AG09319 (cell line): ENCODE measurements at regions not wholly inside any gene's neighbourhood (a gene's known extent, or its start where the extent isn't known, plus 50 kb on each side); places are given as distances from the start of the nearest gene placed in this dataset.

Source experiments
- DNase-seq: peaks from one replicate; pipeline ENCODE4 v3.0.0-alpha.2; 2010; ENCODE audit warnings: low read depth; ENCODE audit errors: extremely low read depth
- CTCF ChIP-seq: IDR thresholded peaks from 2 replicates; pipeline ENCODE4 v1.5.1; 2011; ENCODE audit warnings: low read depth, mild to moderate bottlenecking, inconsistent platforms, low read length, moderate library complexity

GRCh38 chr3:30464381-30464780 is 142.0 kb upstream of the TGFBR2 start:
- DNase-seq: no peak
- TF ChIP-seq CTCF: no peak

GRCh38 chr3:30465454-30465853 is 140.9 kb upstream of the TGFBR2 start:
- no peak for DNase-seq
- TF ChIP-seq CTCF: no peak

GRCh38 chr3:30467596-30468238 is 138.7 kb upstream of the TGFBR2 start:
- DNase-seq: no peak
- no peak for TF ChIP-seq CTCF

- TF ChIP-seq CTCF: no peak
- DNase-seq: no peak
Observed at GRCh38 chr3:30469133-30469532, 137.3 kb upstream of the TGFBR2 start.

GRCh38 chr3:30470496-30470895 is 135.9 kb upstream of the TGFBR2 start:
- DNase-seq: no peak
- no peak for TF ChIP-seq CTCF

- TF ChIP-seq CTCF: no peak
- no peak for DNase-seq
Observed at GRCh38 chr3:30471066-30471465, 135.3 kb upstream of the TGFBR2 start.

GRCh38 chr3:30471796-30472489 is 134.5 kb upstream of the TGFBR2 start:
- DNase-seq: no peak
- TF ChIP-seq CTCF: no peak
